Esophagus squamous epithelium (tissue), 5 donors: ENCODE measurements at regions not wholly inside any gene's neighbourhood (a gene's known extent, or its start where the extent isn't known, plus 50 kb on each side); places are given as distances from the start of the nearest gene placed in this dataset.

Experiments
- DNase-seq: peaks from one replicate; lab custom pipeline; 2025; lab: John Stamatoyannopoulos, UW
- H3K27ac ChIP-seq, 4 donors: fragments of 200-600 bp; sonication (generic); one replicate each; pipeline ENCODE4 v1.5.1; 2016 to 2019; ENCODE audit warnings: mild to moderate bottlenecking in 1 of 4
- H3K27me3 ChIP-seq, 4 donors: fragments of 200-600 bp; sonication (generic); 1 replicate in 3 of 4; 2 replicates in 1 of 4; pipeline versions ENCODE4 v1.5.1 to v1.6.0; 2017 to 2021; ENCODE audit warnings: antibody characterized with exemption in 1 of 4
- H3K36me3 ChIP-seq, 3 donors: fragments of 200-600 bp; sonication (generic); one replicate each; pipeline ENCODE4 v1.5.1; 2016 to 2019
- H3K4me1 ChIP-seq, 3 donors: fragments of 200-600 bp; sonication (generic); one replicate each; pipeline ENCODE4 v1.5.1; 2017 to 2019
- H3K4me3 ChIP-seq, 4 donors: fragments of 200-600 bp; sonication (generic); 1 replicate in 3 of 4; 2 replicates in 1 of 4; pipeline ENCODE4 v1.5.1; 2016 to 2019; ENCODE audit warnings: mild to moderate bottlenecking in 2 of 4, moderate library complexity in 1 of 4
- H3K9me3 ChIP-seq, 3 donors: fragments of 200-600 bp; sonication (generic); one replicate each; pipeline ENCODE4 v1.5.1; 2016 to 2019
- POLR2A ChIP-seq, 4 donors: fragments of 450-650 bp; IDR thresholded peaks; one replicate each; pipeline ENCODE4 v1.6.1; 2017; ENCODE audit warnings: antibody characterized with exemption in 4 of 4, mild to moderate bottlenecking in 4 of 4, moderate library complexity in 3 of 4
- WGBS, 2 donors: methylation state at CpG; one replicate each; pipeline ENCODE4 v1.1.5; 2018; 5-methylcytosine and 5-hydroxymethylcytosine counted together
- intact Hi-C: fragments of 100-400 bp; cut with DNase I; formaldehyde crosslinking; loops from one replicate; pipeline ENCODE4 v1.15.0; 2022
- TF ChIP-seq, protein P1 (sequence below), 6 experiments: fragments of 450-650 bp in 4 of 6; fragments of 200-600 bp in 2 of 6; sonication (generic) in 2 of 6; IDR thresholded peaks; one replicate each; pipeline ENCODE4 v1.5.1; 2016 to 2019; ENCODE audit warnings: antibody characterized with exemption in 6 of 6, mild to moderate bottlenecking in 4 of 6, moderate library complexity in 4 of 6
- donor health status: DM: yes; HTN: yes; CAD: no.

DNA sequence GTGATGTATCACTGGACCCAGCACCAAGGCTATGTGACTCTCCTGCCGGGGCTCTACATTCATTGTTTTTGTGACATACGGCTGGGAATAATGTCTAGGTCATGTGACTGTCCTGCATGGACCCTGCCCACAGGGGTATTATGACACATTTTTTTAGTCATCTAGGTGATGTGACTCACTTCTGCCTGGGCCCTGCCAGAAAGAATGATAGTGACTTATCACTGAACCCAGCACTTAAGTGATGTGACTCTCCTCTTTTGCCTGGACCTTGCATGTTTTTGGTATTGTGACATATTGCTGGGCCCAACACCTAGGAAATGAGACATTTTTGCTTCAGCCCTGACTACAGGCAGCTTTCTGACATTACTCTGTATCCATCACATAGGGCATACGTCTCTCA, 51.1 kb upstream of the ZNF107 start:
- no peaks in the 10 kb centered on the region for H3K36me3 ChIP-seq
- DNase-seq = no peak
- H3K27ac ChIP-seq = no peak overlapping the region
- no peaks in the 10 kb centered on the region for H3K4me1 ChIP-seq
- intact Hi-C loops = loop anchor here (10.0 kb wide), 1 partner anchor 430 kb away; no protein-coding TSS in a partner anchor
- H3K27me3 ChIP-seq = no peaks in the 10 kb centered on the region
- H3K4me3 ChIP-seq = no peak overlapping the region
- TF ChIP-seq POLR2A (IDR thresholded peaks at IDR 0.05) = no peak
- TF ChIP-seq, protein P1, sequence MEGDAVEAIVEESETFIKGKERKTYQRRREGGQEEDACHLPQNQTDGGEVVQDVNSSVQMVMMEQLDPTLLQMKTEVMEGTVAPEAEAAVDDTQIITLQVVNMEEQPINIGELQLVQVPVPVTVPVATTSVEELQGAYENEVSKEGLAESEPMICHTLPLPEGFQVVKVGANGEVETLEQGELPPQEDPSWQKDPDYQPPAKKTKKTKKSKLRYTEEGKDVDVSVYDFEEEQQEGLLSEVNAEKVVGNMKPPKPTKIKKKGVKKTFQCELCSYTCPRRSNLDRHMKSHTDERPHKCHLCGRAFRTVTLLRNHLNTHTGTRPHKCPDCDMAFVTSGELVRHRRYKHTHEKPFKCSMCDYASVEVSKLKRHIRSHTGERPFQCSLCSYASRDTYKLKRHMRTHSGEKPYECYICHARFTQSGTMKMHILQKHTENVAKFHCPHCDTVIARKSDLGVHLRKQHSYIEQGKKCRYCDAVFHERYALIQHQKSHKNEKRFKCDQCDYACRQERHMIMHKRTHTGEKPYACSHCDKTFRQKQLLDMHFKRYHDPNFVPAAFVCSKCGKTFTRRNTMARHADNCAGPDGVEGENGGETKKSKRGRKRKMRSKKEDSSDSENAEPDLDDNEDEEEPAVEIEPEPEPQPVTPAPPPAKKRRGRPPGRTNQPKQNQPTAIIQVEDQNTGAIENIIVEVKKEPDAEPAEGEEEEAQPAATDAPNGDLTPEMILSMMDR (IDR thresholded peaks at IDR 0.05) = no peak
- WGBS, 2 donors = 84 to 86% methylated on average over 2 to 3 of the region's 3 CpGs
- peaks cover 0 to 28% (median 8%) of the 10 kb centered on the region in 3 donors for H3K9me3 ChIP-seq

DNA sequence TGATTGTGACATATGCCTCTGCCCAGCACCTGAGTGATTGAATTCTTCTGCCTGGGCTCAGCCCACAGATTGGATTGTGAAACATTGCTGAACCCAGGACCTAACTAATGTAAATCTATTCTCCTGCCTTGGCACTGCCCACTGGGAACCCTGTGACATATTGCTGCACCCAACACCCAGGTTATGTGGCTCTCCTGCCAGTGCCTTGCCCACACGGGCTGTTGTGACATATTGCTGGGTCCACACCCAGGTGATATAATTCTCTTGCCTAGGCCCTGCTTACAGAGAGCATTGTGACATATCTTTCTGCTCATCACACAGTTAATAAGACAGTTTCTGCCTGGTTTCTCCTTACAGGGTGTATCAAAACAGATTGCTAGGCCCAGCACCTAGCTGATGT, 50.8 kb upstream of the ZNF680 start:
- no peak for TF ChIP-seq POLR2A (IDR thresholded peaks at IDR 0.05)
- TF ChIP-seq, protein P1 (IDR thresholded peaks at IDR 0.05) = no peak
- WGBS, 2 donors = 20 to 50% methylated on average over 1 of the region's 1 CpG
- H3K4me1 ChIP-seq = no peaks in the 10 kb centered on the region
- peaks cover 0 to 17% (median 0%) of the 10 kb centered on the region in 3 donors for H3K9me3 ChIP-seq
- DNase-seq = no peak
- H3K36me3 ChIP-seq = no peaks in the 10 kb centered on the region
- H3K27ac ChIP-seq = no peak overlapping the region
- intact Hi-C loops = loop anchor here (10.0 kb wide), 1 partner anchor 429 kb away; no protein-coding TSS in a partner anchor
- no peak overlapping the region for H3K4me3 ChIP-seq
- no peaks in the 10 kb centered on the region for H3K27me3 ChIP-seq
